ENCODE measurements at regions not wholly inside any gene's neighbourhood (a gene's known extent, or its start where the extent isn't known, plus 50 kb on each side); places are given as distances from the start of the nearest gene placed in this dataset.

DNA sequence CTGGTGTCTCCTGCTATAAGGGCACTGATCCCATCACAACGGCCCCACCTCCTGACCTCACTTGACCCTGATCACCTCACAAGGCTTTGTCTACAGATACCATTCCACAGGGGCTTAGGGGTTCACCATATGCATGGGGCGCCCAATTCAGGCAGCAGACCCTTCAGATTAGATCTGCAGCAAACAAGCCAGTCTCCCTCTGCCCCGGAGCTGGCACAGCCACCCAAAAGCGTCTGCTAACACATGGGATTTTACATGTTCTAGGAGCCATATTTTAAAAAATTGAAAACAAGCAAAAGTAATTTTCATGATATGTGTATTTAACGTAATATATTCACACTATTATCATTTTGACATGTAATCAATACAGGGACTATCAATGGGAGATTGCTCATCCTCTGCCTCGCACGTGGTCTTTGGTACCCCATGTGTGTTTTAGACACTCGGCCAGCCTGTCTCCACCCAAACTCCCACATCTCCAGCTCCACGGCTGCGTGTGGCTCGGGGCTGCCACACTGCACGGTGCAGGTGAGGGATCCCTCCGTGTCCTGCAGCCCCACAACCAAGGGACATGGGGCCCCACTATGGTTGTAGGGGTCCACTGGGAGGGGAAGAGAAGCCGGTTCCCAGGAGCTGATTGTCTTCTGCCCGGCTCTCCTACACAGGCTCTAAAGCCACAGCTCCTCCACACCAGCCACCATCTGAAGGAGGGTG is 107.6 kb downstream of the RBFOX3 start:
- TF ChIP-seq, protein P1, sequence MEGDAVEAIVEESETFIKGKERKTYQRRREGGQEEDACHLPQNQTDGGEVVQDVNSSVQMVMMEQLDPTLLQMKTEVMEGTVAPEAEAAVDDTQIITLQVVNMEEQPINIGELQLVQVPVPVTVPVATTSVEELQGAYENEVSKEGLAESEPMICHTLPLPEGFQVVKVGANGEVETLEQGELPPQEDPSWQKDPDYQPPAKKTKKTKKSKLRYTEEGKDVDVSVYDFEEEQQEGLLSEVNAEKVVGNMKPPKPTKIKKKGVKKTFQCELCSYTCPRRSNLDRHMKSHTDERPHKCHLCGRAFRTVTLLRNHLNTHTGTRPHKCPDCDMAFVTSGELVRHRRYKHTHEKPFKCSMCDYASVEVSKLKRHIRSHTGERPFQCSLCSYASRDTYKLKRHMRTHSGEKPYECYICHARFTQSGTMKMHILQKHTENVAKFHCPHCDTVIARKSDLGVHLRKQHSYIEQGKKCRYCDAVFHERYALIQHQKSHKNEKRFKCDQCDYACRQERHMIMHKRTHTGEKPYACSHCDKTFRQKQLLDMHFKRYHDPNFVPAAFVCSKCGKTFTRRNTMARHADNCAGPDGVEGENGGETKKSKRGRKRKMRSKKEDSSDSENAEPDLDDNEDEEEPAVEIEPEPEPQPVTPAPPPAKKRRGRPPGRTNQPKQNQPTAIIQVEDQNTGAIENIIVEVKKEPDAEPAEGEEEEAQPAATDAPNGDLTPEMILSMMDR (IDR thresholded peaks at IDR 0.05) = no peak
- TF ChIP-seq ESRRA (IDR thresholded peaks at IDR 0.05; ENCODE audit: borderline replicate concordance, low read length) (no peak), CEBPB (IDR thresholded peaks at IDR 0.05) (no peak), MAFK (IDR thresholded peaks at IDR 0.05; ENCODE audit: partially characterized antibody) (no peak), RNF2 (IDR thresholded peaks at IDR 0.05; ENCODE audit: borderline replicate concordance, low read depth) (no peak), ZFP36 (IDR thresholded peaks at IDR 0.05; ENCODE audit: borderline replicate concordance, partially characterized antibody) (no peak), POLR2A (IDR thresholded peaks at IDR 0.05; ENCODE audit: low read length) (no peak)

Measured in A549 (cell line).